ENCODE measurements at regions not wholly inside any gene's neighbourhood (a gene's known extent, or its start where the extent isn't known, plus 50 kb on each side); places are given as distances from the start of the nearest gene placed in this dataset.

- TF ChIP-seq SIN3A (IDR thresholded peaks at IDR 0.05; ENCODE audit: borderline replicate concordance, insufficient read depth, low read length) (no peak), POLR2AphosphoS5 (IDR thresholded peaks at IDR 0.05; ENCODE audit: low read depth, low read length) (no peak), TAF1 (IDR thresholded peaks at IDR 0.05; ENCODE audit: borderline replicate concordance, insufficient read depth, low read length) (no peak), FOXP2 (optimal IDR thresholded peaks at IDR 0.05; ENCODE audit: borderline replicate concordance, extremely low read depth, extremely low read length, insufficient read depth) (no peak), REST (IDR thresholded peaks at IDR 0.05; ENCODE audit: insufficient read depth in 1 of 2, low read depth in 2 of 2, low read length in 2 of 2) (no peak)
These were observed 198.2 kb downstream of the SNX19 start for GRCh38 chr11:130718120-130718519.

- TF ChIP-seq POLR2AphosphoS5 (IDR thresholded peaks at IDR 0.05; ENCODE audit: low read depth, low read length) (no peak), TAF1 (IDR thresholded peaks at IDR 0.05; ENCODE audit: borderline replicate concordance, insufficient read depth, low read length) (no peak), FOXP2 (optimal IDR thresholded peaks at IDR 0.05; ENCODE audit: borderline replicate concordance, extremely low read depth, extremely low read length, insufficient read depth) (no peak), SIN3A (IDR thresholded peaks at IDR 0.05; ENCODE audit: borderline replicate concordance, insufficient read depth, low read length) (no peak), REST (IDR thresholded peaks at IDR 0.05; ENCODE audit: insufficient read depth in 1 of 2, low read depth in 2 of 2, low read length in 2 of 2) (no peak)
These were observed 196.9 kb downstream of the SNX19 start for GRCh38 chr11:130719220-130719915.

GRCh38 chr11:130720232-130721022, 195.9 kb downstream of the SNX19 start:
- TF ChIP-seq POLR2AphosphoS5 (IDR thresholded peaks at IDR 0.05; ENCODE audit: low read depth, low read length) (no peak), SIN3A (IDR thresholded peaks at IDR 0.05; ENCODE audit: borderline replicate concordance, insufficient read depth, low read length) (no peak), REST (IDR thresholded peaks at IDR 0.05; ENCODE audit: insufficient read depth in 1 of 2, low read depth in 2 of 2, low read length in 2 of 2) (no peak), FOXP2 (optimal IDR thresholded peaks at IDR 0.05; ENCODE audit: borderline replicate concordance, extremely low read depth, extremely low read length, insufficient read depth) (no peak), TAF1 (IDR thresholded peaks at IDR 0.05; ENCODE audit: borderline replicate concordance, insufficient read depth, low read length) (no peak)

GRCh38 chr11:130721023-130721681, 195.1 kb downstream of the SNX19 start:
- TF ChIP-seq REST (IDR thresholded peaks at IDR 0.05; ENCODE audit: insufficient read depth in 1 of 2, low read depth in 2 of 2, low read length in 2 of 2) (no peak), FOXP2 (optimal IDR thresholded peaks at IDR 0.05; ENCODE audit: borderline replicate concordance, extremely low read depth, extremely low read length, insufficient read depth) (no peak), TAF1 (IDR thresholded peaks at IDR 0.05; ENCODE audit: borderline replicate concordance, insufficient read depth, low read length) (no peak), SIN3A (IDR thresholded peaks at IDR 0.05; ENCODE audit: borderline replicate concordance, insufficient read depth, low read length) (no peak), POLR2AphosphoS5 (IDR thresholded peaks at IDR 0.05; ENCODE audit: low read depth, low read length) (no peak)

All from PFSK-1 (cell line).